K562 (cell line): ENCODE measurements at regions not wholly inside any gene's neighbourhood (a gene's known extent, or its start where the extent isn't known, plus 50 kb on each side); places are given as distances from the start of the nearest gene placed in this dataset.
A peak's percentile ranks its signal among the peaks of the same experiment; 100 is the strongest.

Experiments used
- ATAC-seq: fragments of 200-7000 bp; cut with Tn5 transposase; 3 replicates; pipeline ENCODE4 v1.9.1; 2020; ENCODE audit warnings: moderate library complexity
- BruUV-seq: library from RNA; stranded (reverse); fragments of 400-500 nt; replicated peaks from 2 replicates; lab custom pipeline; 2021; lab: Mats Ljungman, UMichigan
- CTCF ChIA-PET: fragments of 300-600 bp; formaldehyde crosslinking; extraction: SDS; loops from one replicate; lab custom pipeline; 2021; ENCODE audit warnings: low intra/inter-chr PET ratio; lab: Yijun Ruan, JAX
- POLR2A ChIA-PET: fragments of 300-600, 350-650 bp; sonication (Branson Sonifier 250); formaldehyde crosslinking; extraction: SDS; loops from one replicate; lab custom pipeline; 2021; ENCODE audit warnings: antibody characterized with exemption, inconsistent platforms; lab: Yijun Ruan, JAX
- DNase-seq, 4 experiments: peaks; one replicate each; pipeline versions ENCODE4 v3.0.0 to v3.0.0-alpha.2; 2011 to 2018; ENCODE audit warnings: low spot score in 3 of 4, mixed read lengths in 3 of 4; ENCODE audit errors: extremely low read depth in 1 of 4
- FAIRE-seq: peaks from 2 replicates; lab custom pipeline; 2011; peaks lifted over from hg19 to GRCh38; lab: Jason Lieb, UNC
- H2AFZ ChIP-seq: 2 replicates; pipeline ENCODE4 v1.6.0; 2011; ENCODE audit warnings: low read depth, low read length, control low read depth, inconsistent platforms
- H3K27ac ChIP-seq: fragments of 200-600 bp; 3 replicates; pipeline ENCODE4 v1.8.0; 2011; ENCODE audit warnings: low read depth, mild to moderate bottlenecking, control low read depth, inconsistent platforms, low read length, moderate library complexity, mixed read lengths; ENCODE audit errors: extremely low read depth
- H3K27me3 ChIP-seq, 2 experiments: fragments of 300-600 bp in 1 of 2; 2 replicates in 1 of 2; 3 replicates in 1 of 2; pipeline versions ENCODE4 v1.6.0 to v1.8.0; 2011; ENCODE audit warnings: inconsistent platforms in 2 of 2, low read length in 2 of 2, mild to moderate bottlenecking in 1 of 2, mixed read lengths in 1 of 2, moderate library complexity in 1 of 2; ENCODE audit not compliant: control insufficient read depth in 2 of 2, insufficient read depth in 2 of 2
- H3K36me3 ChIP-seq: fragments of 300-600 bp; 3 replicates; pipeline ENCODE4 v1.8.0; 2011; ENCODE audit warnings: mild to moderate bottlenecking, low read length, inconsistent platforms; ENCODE audit not compliant: control insufficient read depth, insufficient read depth
- H3K4me1 ChIP-seq, 2 experiments: fragments of 200-600 bp in 1 of 2; replicated peaks in 1 of 2; 2 replicates in 1 of 2; 3 replicates in 1 of 2; pipeline versions ENCODE4 v1.5.1 to v1.8.0; 2011; ENCODE audit warnings: inconsistent platforms in 2 of 2, low read length in 2 of 2, mild to moderate bottlenecking in 1 of 2, mixed read lengths in 1 of 2, moderate library complexity in 1 of 2; ENCODE audit not compliant: control insufficient read depth in 2 of 2, insufficient read depth in 2 of 2
- H3K4me2 ChIP-seq: 2 replicates; pipeline ENCODE4 v1.6.1; 2011; ENCODE audit warnings: low read length, control low read depth, inconsistent platforms, mixed read lengths; ENCODE audit not compliant: insufficient read depth
- H3K4me3 ChIP-seq: fragments of 200-600 bp; sonication (generic), shearing (Covaris generic); 2 replicates; pipeline ENCODE4 v1.5.1; 2016; ENCODE audit warnings: control low read depth, inconsistent platforms
- H3K79me2 ChIP-seq: fragments of 200-600 bp; 3 replicates; pipeline ENCODE4 v1.8.0; 2011; ENCODE audit warnings: low read length, inconsistent platforms; ENCODE audit not compliant: control insufficient read depth, insufficient read depth
- H3K9ac ChIP-seq, 2 experiments: 2 replicates each; pipeline versions ENCODE4 v1.6.0 to v1.6.1; 2011; ENCODE audit warnings: low read depth in 2 of 2, low read length in 2 of 2, control low read depth in 1 of 2, inconsistent platforms in 1 of 2, mild to moderate bottlenecking in 1 of 2, mixed read lengths in 1 of 2; ENCODE audit not compliant: insufficient read depth in 1 of 2
- H3K9me1 ChIP-seq: one replicate; pipeline ENCODE4 v1.6.0; 2011; ENCODE audit warnings: inconsistent platforms, mild to moderate bottlenecking, low read length, moderate library complexity; ENCODE audit not compliant: control insufficient read depth, insufficient read depth
- H3K9me3 ChIP-seq: replicated peaks from 2 replicates; pipeline ENCODE4 v1.5.1; 2011; ENCODE audit warnings: low read depth, low read length, inconsistent platforms; ENCODE audit not compliant: control insufficient read depth, insufficient read depth
- H4K20me1 ChIP-seq: replicated peaks from 2 replicates; pipeline ENCODE4 v1.6.1; 2011; ENCODE audit warnings: low read length, inconsistent platforms, mixed read lengths; ENCODE audit not compliant: control insufficient read depth, insufficient read depth
- CBX5 ChIP-seq: IDR thresholded peaks from 2 replicates; pipeline ENCODE4 v1.6.1; 2014; ENCODE audit warnings: low read depth, borderline replicate concordance
- KDM1A ChIP-seq, 2 experiments: fragments of 450-650 bp; IDR thresholded peaks; 2 replicates each; pipeline ENCODE4 v1.6.1; 2016; ENCODE audit warnings: mild to moderate bottlenecking in 2 of 2
- NONO ChIP-seq, 2 experiments: fragments of 200-400 bp in 1 of 2; fragments of 450-650 bp in 1 of 2; formaldehyde crosslinking in 1 of 2; IDR thresholded peaks; 2 replicates each; pipeline ENCODE4 v1.6.1; 2017; ENCODE audit warnings: low read depth in 2 of 2, mild to moderate bottlenecking in 2 of 2, moderate library complexity in 2 of 2, low read length in 1 of 2
- TAF15 ChIP-seq: fragments of 200-400 bp; formaldehyde crosslinking; IDR thresholded peaks from 2 replicates; pipeline ENCODE4 v1.6.1; 2017; ENCODE audit warnings: mild to moderate bottlenecking, low read depth, low read length, moderate library complexity
- WGBS: fragments of 100-300 bp; shearing (Covaris generic); methylation state at CpG from one replicate; pipeline ENCODE4 v1.1.6; 2016; ENCODE audit warnings: low coverage, mixed read lengths; ENCODE audit not compliant: insufficient coverage; ENCODE audit errors: missing lambda C conversion rate; 5-methylcytosine and 5-hydroxymethylcytosine counted together
- in situ Hi-C: fragments of 300-500 bp; cut with MboI; formaldehyde crosslinking; loops from 4 replicates; pipeline ENCODE4 v1.15.0; 2018; ENCODE audit warnings: inconsistent platforms, mixed read lengths
- intact Hi-C: fragments of 100-400 bp; cut with micrococcal nuclease; formaldehyde crosslinking; loops from 2 replicates; pipeline ENCODE4 v1.14.2; 2022
- TF ChIP-seq, protein P1 (sequence below): fragments of 450-650 bp; IDR thresholded peaks from 2 replicates; pipeline ENCODE4 v1.6.1; 2016; ENCODE audit warnings: low read depth, mild to moderate bottlenecking, moderate library complexity

- Histone ChIP-seq H3K4me3 (no peak overlapping the region), H3K36me3 (no peaks in the 10 kb centered on the region), H3K27ac (no peak overlapping the region), H3K9ac (no peak overlapping the region), H3K4me1 (no peaks in the 10 kb centered on the region), H3K27me3 (peaks cover 3 to 52% of the 10 kb centered on the region in 2 experiments; a peak in 4 of 5 replicates), H3K9me3 (no peaks in the 10 kb centered on the region), H2AFZ (no peak overlapping the region), H3K4me2 (no peak overlapping the region), H3K9me1 (no peaks in the 10 kb centered on the region), H3K79me2 (no peaks in the 10 kb centered on the region), H4K20me1 (no peaks in the 10 kb centered on the region)
- ATAC-seq, result no peak
- POLR2A ChIA-PET, result no interaction called here
- in situ Hi-C loops (no loop called here), intact Hi-C loops (no loop called here)
- no TSS peak for BruUV-seq
- TF ChIP-seq NONO (IDR thresholded peaks at IDR 0.05; ENCODE audit: low read depth in 2 of 2, low read length in 1 of 2) (no peak), KDM1A (IDR thresholded peaks at IDR 0.05) (peak in 1 of 2 experiments; percentile 29; a peak in 1 of 4 replicates)
- DNase-seq, result no peak
- CTCF ChIA-PET, result no interaction called here
- FAIRE-seq, result no peak
- WGBS, result under 1% methylated on average over 8 of the region's 8 CpGs
Observed at GRCh38 chr10:131648386-131649020, 252.3 kb upstream of the PPP2R2D start.

DNA sequence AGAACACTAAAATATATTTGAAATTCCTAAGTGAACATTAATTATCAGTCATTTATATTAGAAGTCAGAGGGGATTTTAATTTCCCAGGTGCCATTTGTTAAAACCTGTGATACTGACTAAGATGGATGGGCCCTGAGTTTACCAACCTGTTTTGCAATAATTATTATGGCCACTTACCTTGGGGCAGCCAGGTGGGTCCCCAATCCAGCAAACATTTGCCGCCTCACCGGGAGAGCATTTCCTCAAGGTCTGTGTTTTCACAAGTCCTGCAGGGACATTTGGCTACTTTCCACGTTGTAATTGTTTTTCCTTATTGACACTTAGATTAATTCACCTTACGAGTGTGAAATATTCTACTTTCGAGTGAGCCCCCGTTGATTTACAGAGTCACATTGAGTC lies 251.2 kb upstream of the PPP2R2D start:
- in situ Hi-C loops (no loop called here), intact Hi-C loops (no loop called here)
- Histone ChIP-seq H3K4me3 (no peak overlapping the region), H3K4me1 (no peaks in the 10 kb centered on the region), H3K27ac (no peak overlapping the region), H3K4me2 (no peak overlapping the region), H3K79me2 (no peaks in the 10 kb centered on the region), H3K9me1 (no peaks in the 10 kb centered on the region), H2AFZ (no peak overlapping the region), H3K27me3 (peaks cover 3 to 55% of the 10 kb centered on the region in 2 experiments; a peak in 4 of 5 replicates), H3K9me3 (no peaks in the 10 kb centered on the region)
- whole genome bisulfite sequencing, result 0% methylated on average over 6 of the region's 6 CpGs
- DNase-seq, result no peak
- POLR2A ChIA-PET, result no interaction called here
- CTCF ChIA-PET, result no interaction called here
- ATAC-seq, result no peak
- TF ChIP-seq TAF15 (no peak), CBX5 (no peak)
- TF ChIP-seq, protein P1, sequence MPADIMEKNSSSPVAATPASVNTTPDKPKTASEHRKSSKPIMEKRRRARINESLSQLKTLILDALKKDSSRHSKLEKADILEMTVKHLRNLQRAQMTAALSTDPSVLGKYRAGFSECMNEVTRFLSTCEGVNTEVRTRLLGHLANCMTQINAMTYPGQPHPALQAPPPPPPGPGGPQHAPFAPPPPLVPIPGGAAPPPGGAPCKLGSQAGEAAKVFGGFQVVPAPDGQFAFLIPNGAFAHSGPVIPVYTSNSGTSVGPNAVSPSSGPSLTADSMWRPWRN, result no peak
- TF ChIP-seq, all 486 proteins: peak for 0
- no peaks in the 10 kb centered on the region for H3K36me3 ChIP-seq
- BruUV-seq, result no TSS peak
- no peak overlapping the region for H3K9ac ChIP-seq
- H4K20me1 ChIP-seq, result no peaks in the 10 kb centered on the region
- no peak for FAIRE-seq
